ENCODE measurements at regions not wholly inside any gene's neighbourhood (a gene's known extent, or its start where the extent isn't known, plus 50 kb on each side); places are given as distances from the start of the nearest gene placed in this dataset.

DNA sequence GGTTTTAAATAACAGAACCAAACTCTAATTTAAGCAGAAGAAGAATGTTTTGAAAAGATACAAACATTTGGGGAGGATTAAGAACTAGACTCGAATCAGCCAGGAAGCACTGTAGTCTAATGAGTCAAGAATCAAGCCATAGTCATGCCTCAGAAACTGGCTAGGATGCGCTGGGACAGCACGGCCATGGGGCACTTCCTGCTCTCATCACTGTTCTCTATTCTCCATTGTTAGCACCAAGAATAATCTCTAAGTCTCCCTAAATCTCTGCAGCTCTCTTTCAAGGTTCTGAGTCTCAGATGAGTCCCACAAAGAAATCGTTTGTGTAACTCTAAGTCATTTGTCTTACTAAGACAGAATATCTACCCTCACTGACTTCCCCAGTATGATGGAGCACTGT, 399.0 kb upstream of the KCNMB2 start:
- CTCF ChIA-PET, result no interaction called here
- POLR2A ChIA-PET, result no interaction called here
- no peak for ATAC-seq
- H3K27me3 Mint-ChIP-seq (ENCODE audit: low read depth), result no peaks in the 10 kb centered on the region
- H3K4me1 Mint-ChIP-seq, result no peaks in the 10 kb centered on the region
- peaks cover 15% of the 10 kb centered on the region for H3K9me3 Mint-ChIP-seq
- TF ChIP-seq, protein P1, sequence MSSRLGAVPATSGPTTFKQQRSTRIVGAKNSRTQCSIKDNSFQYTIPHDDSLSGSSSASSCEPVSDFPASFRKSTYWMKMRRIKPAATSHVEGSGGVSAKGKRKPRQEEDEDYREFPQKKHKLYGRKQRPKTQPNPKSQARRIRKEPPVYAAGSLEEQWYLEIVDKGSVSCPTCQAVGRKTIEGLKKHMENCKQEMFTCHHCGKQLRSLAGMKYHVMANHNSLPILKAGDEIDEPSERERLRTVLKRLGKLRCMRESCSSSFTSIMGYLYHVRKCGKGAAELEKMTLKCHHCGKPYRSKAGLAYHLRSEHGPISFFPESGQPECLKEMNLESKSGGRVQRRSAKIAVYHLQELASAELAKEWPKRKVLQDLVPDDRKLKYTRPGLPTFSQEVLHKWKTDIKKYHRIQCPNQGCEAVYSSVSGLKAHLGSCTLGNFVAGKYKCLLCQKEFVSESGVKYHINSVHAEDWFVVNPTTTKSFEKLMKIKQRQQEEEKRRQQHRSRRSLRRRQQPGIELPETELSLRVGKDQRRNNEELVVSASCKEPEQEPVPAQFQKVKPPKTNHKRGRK (CRISPR knock-in tag; IDR thresholded peaks at IDR 0.05; ENCODE audit: borderline replicate concordance), result no peak
- TF ChIP-seq CREB1 (CRISPR knock-in tag; IDR thresholded peaks at IDR 0.05) (no peak), ESRRA (CRISPR knock-in tag; IDR thresholded peaks at IDR 0.05; ENCODE audit: borderline replicate concordance) (no peak), SP1 (CRISPR knock-in tag; conservative IDR thresholded peaks at IDR 0.05) (no peak), SOX15 (CRISPR knock-in tag; IDR thresholded peaks at IDR 0.05) (no peak), ZNF396 (CRISPR knock-in tag; IDR thresholded peaks at IDR 0.05; ENCODE audit: borderline replicate concordance) (no peak), TEAD4 (CRISPR knock-in tag; IDR thresholded peaks at IDR 0.05) (no peak), NR1H2 (CRISPR knock-in tag; IDR thresholded peaks at IDR 0.05) (no peak), ZNF263 (CRISPR knock-in tag; IDR thresholded peaks at IDR 0.05; ENCODE audit: low read depth) (no peak), TEAD1 (CRISPR knock-in tag; IDR thresholded peaks at IDR 0.05) (no peak), NR3C1 (CRISPR knock-in tag; conservative IDR thresholded peaks at IDR 0.05; ENCODE audit: low read depth) (no peak), ETV6 (CRISPR knock-in tag; IDR thresholded peaks at IDR 0.05) (no peak)
- TF ChIP-seq, protein P2, sequence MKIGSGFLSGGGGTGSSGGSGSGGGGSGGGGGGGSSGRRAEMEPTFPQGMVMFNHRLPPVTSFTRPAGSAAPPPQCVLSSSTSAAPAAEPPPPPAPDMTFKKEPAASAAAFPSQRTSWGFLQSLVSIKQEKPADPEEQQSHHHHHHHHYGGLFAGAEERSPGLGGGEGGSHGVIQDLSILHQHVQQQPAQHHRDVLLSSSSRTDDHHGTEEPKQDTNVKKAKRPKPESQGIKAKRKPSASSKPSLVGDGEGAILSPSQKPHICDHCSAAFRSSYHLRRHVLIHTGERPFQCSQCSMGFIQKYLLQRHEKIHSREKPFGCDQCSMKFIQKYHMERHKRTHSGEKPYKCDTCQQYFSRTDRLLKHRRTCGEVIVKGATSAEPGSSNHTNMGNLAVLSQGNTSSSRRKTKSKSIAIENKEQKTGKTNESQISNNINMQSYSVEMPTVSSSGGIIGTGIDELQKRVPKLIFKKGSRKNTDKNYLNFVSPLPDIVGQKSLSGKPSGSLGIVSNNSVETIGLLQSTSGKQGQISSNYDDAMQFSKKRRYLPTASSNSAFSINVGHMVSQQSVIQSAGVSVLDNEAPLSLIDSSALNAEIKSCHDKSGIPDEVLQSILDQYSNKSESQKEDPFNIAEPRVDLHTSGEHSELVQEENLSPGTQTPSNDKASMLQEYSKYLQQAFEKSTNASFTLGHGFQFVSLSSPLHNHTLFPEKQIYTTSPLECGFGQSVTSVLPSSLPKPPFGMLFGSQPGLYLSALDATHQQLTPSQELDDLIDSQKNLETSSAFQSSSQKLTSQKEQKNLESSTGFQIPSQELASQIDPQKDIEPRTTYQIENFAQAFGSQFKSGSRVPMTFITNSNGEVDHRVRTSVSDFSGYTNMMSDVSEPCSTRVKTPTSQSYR (CRISPR knock-in tag; IDR thresholded peaks at IDR 0.05), result no peak
- TF ChIP-seq, protein P3, sequence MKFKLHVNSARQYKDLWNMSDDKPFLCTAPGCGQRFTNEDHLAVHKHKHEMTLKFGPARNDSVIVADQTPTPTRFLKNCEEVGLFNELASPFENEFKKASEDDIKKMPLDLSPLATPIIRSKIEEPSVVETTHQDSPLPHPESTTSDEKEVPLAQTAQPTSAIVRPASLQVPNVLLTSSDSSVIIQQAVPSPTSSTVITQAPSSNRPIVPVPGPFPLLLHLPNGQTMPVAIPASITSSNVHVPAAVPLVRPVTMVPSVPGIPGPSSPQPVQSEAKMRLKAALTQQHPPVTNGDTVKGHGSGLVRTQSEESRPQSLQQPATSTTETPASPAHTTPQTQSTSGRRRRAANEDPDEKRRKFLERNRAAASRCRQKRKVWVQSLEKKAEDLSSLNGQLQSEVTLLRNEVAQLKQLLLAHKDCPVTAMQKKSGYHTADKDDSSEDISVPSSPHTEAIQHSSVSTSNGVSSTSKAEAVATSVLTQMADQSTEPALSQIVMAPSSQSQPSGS (CRISPR knock-in tag; IDR thresholded peaks at IDR 0.05; ENCODE audit: borderline replicate concordance, low read depth), result no peak
- H3K27ac Mint-ChIP-seq, result no peak overlapping the region
- no peak overlapping the region for H3K4me3 Mint-ChIP-seq
- DNase-seq (ENCODE audit: low spot score), result no peak
- no peaks in the 10 kb centered on the region for H3K36me3 Mint-ChIP-seq

- peaks cover 15% of the 10 kb centered on the region for H3K9me3 Mint-ChIP-seq
- no peaks in the 10 kb centered on the region for H3K36me3 Mint-ChIP-seq
- no peak overlapping the region for H3K4me3 Mint-ChIP-seq
- ATAC-seq, result no peak
- CTCF ChIA-PET, result no interaction called here
- DNase-seq (ENCODE audit: low spot score), result no peak
- H3K4me1 Mint-ChIP-seq, result no peaks in the 10 kb centered on the region
- H3K27ac Mint-ChIP-seq, result no peak overlapping the region
- POLR2A ChIA-PET, result no interaction called here
- no peaks in the 10 kb centered on the region for H3K27me3 Mint-ChIP-seq (ENCODE audit: low read depth)
- TF ChIP-seq ZBTB21 (CRISPR knock-in tag; IDR thresholded peaks at IDR 0.05; ENCODE audit: borderline replicate concordance), result no peak
- no peak for TF ChIP-seq ETV6 (CRISPR knock-in tag; IDR thresholded peaks at IDR 0.05)
- no peak for TF ChIP-seq MYBL2 (CRISPR knock-in tag; IDR thresholded peaks at IDR 0.05)
- TF ChIP-seq ZNF138 (CRISPR knock-in tag; conservative IDR thresholded peaks at IDR 0.05), result no peak
- no peak for TF ChIP-seq MAX (CRISPR knock-in tag; IDR thresholded peaks at IDR 0.05)
- TF ChIP-seq, protein P4, sequence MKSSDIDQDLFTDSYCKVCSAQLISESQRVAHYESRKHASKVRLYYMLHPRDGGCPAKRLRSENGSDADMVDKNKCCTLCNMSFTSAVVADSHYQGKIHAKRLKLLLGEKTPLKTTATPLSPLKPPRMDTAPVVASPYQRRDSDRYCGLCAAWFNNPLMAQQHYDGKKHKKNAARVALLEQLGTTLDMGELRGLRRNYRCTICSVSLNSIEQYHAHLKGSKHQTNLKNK (CRISPR knock-in tag; IDR thresholded peaks at IDR 0.05), result no peak
- TF ChIP-seq ESRRA (CRISPR knock-in tag; IDR thresholded peaks at IDR 0.05; ENCODE audit: borderline replicate concordance), result no peak
- no peak for TF ChIP-seq SOX15 (CRISPR knock-in tag; IDR thresholded peaks at IDR 0.05)
- no peak for TF ChIP-seq RELA (CRISPR knock-in tag; IDR thresholded peaks at IDR 0.05; ENCODE audit: borderline replicate concordance)
- no peak for TF ChIP-seq AFF4 (CRISPR knock-in tag; IDR thresholded peaks at IDR 0.05; ENCODE audit: borderline replicate concordance)
- TF ChIP-seq RORB (CRISPR knock-in tag; IDR thresholded peaks at IDR 0.05), result no peak
- no peak for TF ChIP-seq PREB (CRISPR knock-in tag; IDR thresholded peaks at IDR 0.05; ENCODE audit: borderline replicate concordance)
Observed at GRCh38 chr3:178137831-178138230, 398.4 kb upstream of the KCNMB2 start.
